WTC11 (cell line): ENCODE measurements at regions not wholly inside any gene's neighbourhood (a gene's known extent, or its start where the extent isn't known, plus 50 kb on each side); places are given as distances from the start of the nearest gene placed in this dataset.

Source experiments
- ATAC-seq: fragments of 200-7000 bp; cut with Tn5 transposase; 2 replicates; pipeline ENCODE4 v1.10.0; 2021; ENCODE audit warnings: mild to moderate bottlenecking, moderate library complexity
- CTCF ChIA-PET: fragments of 300-600 bp; sonication (Branson Sonifier 250); formaldehyde crosslinking; loops from one replicate; lab custom pipeline; 2021; ENCODE audit warnings: antibody characterized with exemption; lab: Charles Lee
- POLR2A ChIA-PET: fragments of 350-600 bp; sonication (Branson Sonifier 250); formaldehyde crosslinking; loops from one replicate; lab custom pipeline; 2021; ENCODE audit warnings: antibody characterized with exemption; lab: Charles Lee
- DNase-seq: peaks from one replicate; pipeline ENCODE4 v3.0.0; 2021; ENCODE audit warnings: low spot score
- H3K27ac Mint-ChIP-seq: 2 replicates; pipeline ENCODE4 v1.8.0; 2021; ENCODE audit warnings: mixed read lengths
- H3K27me3 Mint-ChIP-seq: 2 replicates; pipeline ENCODE4 v1.8.0; 2021; ENCODE audit warnings: low read depth, mild to moderate bottlenecking, moderate library complexity, mixed read lengths
- H3K36me3 Mint-ChIP-seq: 2 replicates; pipeline ENCODE4 v1.8.0; 2021; ENCODE audit warnings: mixed read lengths
- H3K4me1 Mint-ChIP-seq: 2 replicates; pipeline ENCODE4 v1.8.0; 2022; ENCODE audit warnings: mixed read lengths
- H3K4me3 Mint-ChIP-seq: 2 replicates; pipeline ENCODE4 v1.8.0; 2021; ENCODE audit warnings: mild to moderate bottlenecking, moderate library complexity, mixed read lengths
- H3K9me3 Mint-ChIP-seq: 2 replicates; pipeline ENCODE4 v1.8.0; 2021; ENCODE audit warnings: mixed read lengths
- CREB1 ChIP-seq: sonication (generic); formaldehyde crosslinking; IDR thresholded peaks from 2 replicates; pipeline ENCODE4 v1.8.0; 2023; ENCODE audit warnings: mild to moderate bottlenecking, missing genetic modification reagents
- CREM ChIP-seq: sonication (generic); formaldehyde crosslinking; IDR thresholded peaks from 2 replicates; pipeline ENCODE4 v1.8.1; 2022; ENCODE audit warnings: mild to moderate bottlenecking, missing genetic modification reagents, moderate library complexity
- GTF2I ChIP-seq: fragments of 250-450 bp; sonication (Bioruptor Pico); conservative IDR thresholded peaks from 2 replicates; pipeline ENCODE4 v1.4.0; 2021; ENCODE audit warnings: mild to moderate bottlenecking
- OVOL2 ChIP-seq: fragments of 250-450 bp; sonication (Bioruptor Pico); IDR thresholded peaks from 2 replicates; pipeline ENCODE4 v1.9.0; 2021; ENCODE audit warnings: mild to moderate bottlenecking, borderline replicate concordance
- SP1 ChIP-seq: sonication (generic); formaldehyde crosslinking; conservative IDR thresholded peaks from 2 replicates; pipeline ENCODE4 v1.8.1; 2022; ENCODE audit warnings: missing genetic modification reagents
- ZNF121 ChIP-seq: sonication (generic); formaldehyde crosslinking; IDR thresholded peaks from 2 replicates; pipeline ENCODE4 v1.8.0; 2023; ENCODE audit warnings: missing genetic modification reagents
- ZNF263 ChIP-seq: sonication (generic); formaldehyde crosslinking; IDR thresholded peaks from 2 replicates; pipeline ENCODE4 v1.8.1; 2022; ENCODE audit warnings: low read depth, mild to moderate bottlenecking, moderate library complexity, missing genetic modification reagents
- TF ChIP-seq, protein P1 (sequence below): sonication (generic); formaldehyde crosslinking; IDR thresholded peaks from 2 replicates; pipeline ENCODE4 v1.8.0; 2023; ENCODE audit warnings: mild to moderate bottlenecking, missing genetic modification reagents
- TF ChIP-seq, protein P2 (sequence below): sonication (generic); formaldehyde crosslinking; IDR thresholded peaks from 2 replicates; pipeline ENCODE4 v1.8.1; 2023; ENCODE audit warnings: mild to moderate bottlenecking, missing genetic modification reagents, borderline replicate concordance
- TF ChIP-seq, protein P3 (sequence below): sonication (generic); formaldehyde crosslinking; IDR thresholded peaks from 2 replicates; pipeline ENCODE4 v1.8.1; 2022; ENCODE audit warnings: low read depth, missing genetic modification reagents, borderline replicate concordance
- TF ChIP-seq, protein P4 (sequence below): sonication (generic); formaldehyde crosslinking; conservative IDR thresholded peaks from 2 replicates; pipeline ENCODE4 v1.8.1; 2023; ENCODE audit warnings: mild to moderate bottlenecking, low read depth, missing genetic modification reagents, moderate library complexity
- TF ChIP-seq, protein P5 (sequence below): sonication (generic); formaldehyde crosslinking; IDR thresholded peaks from 2 replicates; pipeline ENCODE4 v1.8.1; 2023; ENCODE audit warnings: mild to moderate bottlenecking, missing genetic modification reagents, moderate library complexity

DNA sequence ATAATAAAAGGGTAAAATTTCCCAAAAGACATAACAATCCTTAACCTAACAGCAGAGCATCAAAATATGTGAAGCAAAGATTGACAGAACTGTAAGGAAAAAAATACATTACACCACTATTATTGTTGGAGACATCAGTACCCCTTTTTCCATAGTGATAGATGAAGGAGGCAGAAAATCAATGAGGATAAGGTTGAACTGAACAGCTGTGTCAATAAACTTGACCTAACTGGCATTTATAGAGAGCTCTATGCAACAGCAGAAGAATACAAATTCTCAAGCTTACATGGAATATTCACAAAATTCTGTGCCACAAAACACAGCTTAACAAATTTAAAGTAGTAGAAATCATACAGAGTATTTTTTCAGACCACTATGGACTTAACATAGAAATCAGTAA, 195.0 kb upstream of the ELAC2 start (continued):
- TF ChIP-seq, protein P1, sequence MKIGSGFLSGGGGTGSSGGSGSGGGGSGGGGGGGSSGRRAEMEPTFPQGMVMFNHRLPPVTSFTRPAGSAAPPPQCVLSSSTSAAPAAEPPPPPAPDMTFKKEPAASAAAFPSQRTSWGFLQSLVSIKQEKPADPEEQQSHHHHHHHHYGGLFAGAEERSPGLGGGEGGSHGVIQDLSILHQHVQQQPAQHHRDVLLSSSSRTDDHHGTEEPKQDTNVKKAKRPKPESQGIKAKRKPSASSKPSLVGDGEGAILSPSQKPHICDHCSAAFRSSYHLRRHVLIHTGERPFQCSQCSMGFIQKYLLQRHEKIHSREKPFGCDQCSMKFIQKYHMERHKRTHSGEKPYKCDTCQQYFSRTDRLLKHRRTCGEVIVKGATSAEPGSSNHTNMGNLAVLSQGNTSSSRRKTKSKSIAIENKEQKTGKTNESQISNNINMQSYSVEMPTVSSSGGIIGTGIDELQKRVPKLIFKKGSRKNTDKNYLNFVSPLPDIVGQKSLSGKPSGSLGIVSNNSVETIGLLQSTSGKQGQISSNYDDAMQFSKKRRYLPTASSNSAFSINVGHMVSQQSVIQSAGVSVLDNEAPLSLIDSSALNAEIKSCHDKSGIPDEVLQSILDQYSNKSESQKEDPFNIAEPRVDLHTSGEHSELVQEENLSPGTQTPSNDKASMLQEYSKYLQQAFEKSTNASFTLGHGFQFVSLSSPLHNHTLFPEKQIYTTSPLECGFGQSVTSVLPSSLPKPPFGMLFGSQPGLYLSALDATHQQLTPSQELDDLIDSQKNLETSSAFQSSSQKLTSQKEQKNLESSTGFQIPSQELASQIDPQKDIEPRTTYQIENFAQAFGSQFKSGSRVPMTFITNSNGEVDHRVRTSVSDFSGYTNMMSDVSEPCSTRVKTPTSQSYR: no peak

DNA sequence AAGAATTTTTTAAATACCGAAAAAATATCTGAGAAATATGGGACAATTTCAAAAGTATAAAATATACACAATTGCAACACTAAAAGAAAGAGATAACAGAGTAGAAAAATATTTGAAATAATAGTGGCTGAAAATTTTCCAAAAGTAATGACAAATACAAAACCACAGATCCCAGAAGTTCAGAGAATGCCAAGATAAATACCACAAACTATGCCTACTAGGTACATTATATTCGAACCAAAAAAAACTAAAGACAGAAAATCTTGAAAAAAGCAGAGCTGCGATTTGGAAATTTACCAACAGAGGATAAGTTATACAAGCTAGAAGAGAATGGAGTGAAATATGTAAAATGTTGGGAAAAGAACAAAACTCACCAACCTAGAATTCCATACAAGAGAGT, 191.3 kb upstream of the ELAC2 start:
- H3K9me3 Mint-ChIP-seq: peaks cover 42% of the 10 kb centered on the region
- ChIA-PET CTCF (no interaction called here), POLR2A (no interaction called here)
- DNase-seq (no peak), ATAC-seq (no peak)
- no peak overlapping the region for H3K4me3 Mint-ChIP-seq
- H3K27ac Mint-ChIP-seq: no peak overlapping the region; the same call in 1 of the 2 replicates
- H3K36me3 Mint-ChIP-seq: peaks cover 3% of the 10 kb centered on the region; the same call in 1 of the 2 replicates
- no peaks in the 10 kb centered on the region; the same call in 1 of the 2 replicates for H3K27me3 Mint-ChIP-seq
- no peaks in the 10 kb centered on the region for H3K4me1 Mint-ChIP-seq
- no peak for TF ChIP-seq SP1 (CRISPR knock-in tag)
- TF ChIP-seq, protein P2, sequence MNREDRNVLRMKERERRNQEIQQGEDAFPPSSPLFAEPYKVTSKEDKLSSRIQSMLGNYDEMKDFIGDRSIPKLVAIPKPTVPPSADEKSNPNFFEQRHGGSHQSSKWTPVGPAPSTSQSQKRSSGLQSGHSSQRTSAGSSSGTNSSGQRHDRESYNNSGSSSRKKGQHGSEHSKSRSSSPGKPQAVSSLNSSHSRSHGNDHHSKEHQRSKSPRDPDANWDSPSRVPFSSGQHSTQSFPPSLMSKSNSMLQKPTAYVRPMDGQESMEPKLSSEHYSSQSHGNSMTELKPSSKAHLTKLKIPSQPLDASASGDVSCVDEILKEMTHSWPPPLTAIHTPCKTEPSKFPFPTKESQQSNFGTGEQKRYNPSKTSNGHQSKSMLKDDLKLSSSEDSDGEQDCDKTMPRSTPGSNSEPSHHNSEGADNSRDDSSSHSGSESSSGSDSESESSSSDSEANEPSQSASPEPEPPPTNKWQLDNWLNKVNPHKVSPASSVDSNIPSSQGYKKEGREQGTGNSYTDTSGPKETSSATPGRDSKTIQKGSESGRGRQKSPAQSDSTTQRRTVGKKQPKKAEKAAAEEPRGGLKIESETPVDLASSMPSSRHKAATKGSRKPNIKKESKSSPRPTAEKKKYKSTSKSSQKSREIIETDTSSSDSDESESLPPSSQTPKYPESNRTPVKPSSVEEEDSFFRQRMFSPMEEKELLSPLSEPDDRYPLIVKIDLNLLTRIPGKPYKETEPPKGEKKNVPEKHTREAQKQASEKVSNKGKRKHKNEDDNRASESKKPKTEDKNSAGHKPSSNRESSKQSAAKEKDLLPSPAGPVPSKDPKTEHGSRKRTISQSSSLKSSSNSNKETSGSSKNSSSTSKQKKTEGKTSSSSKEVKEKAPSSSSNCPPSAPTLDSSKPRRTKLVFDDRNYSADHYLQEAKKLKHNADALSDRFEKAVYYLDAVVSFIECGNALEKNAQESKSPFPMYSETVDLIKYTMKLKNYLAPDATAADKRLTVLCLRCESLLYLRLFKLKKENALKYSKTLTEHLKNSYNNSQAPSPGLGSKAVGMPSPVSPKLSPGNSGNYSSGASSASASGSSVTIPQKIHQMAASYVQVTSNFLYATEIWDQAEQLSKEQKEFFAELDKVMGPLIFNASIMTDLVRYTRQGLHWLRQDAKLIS (CRISPR knock-in tag): no peak

DNA sequence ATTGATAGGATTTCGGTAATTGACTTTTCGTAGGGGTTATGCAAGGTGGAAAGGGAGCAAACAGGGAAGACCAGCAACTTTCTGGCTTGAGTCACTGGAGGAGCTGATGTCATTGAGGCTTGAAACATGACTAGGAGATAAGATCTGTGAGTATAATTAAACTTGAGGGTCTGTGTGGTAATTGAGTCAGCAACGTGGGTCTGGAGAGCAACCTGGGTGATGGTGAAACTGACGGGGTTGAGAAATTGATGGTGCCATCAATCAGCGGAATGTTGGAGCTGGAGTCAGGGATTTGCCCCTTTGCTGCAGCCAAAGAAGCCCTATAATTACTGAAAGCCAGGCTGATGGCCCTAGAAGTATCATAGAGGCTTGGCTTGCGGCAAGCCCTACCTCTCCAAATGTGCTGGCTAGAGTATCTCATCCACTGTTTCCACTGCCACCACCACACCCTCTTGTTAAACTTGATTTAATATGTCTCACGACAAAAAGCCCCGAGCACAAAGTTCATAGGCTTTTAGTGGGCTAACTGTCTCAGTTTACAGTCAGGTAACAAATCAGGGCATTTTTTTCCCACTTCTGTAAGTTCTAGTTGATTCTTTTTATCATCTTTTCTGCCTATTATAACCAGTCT, 186.9 kb upstream of the ELAC2 start:
- no peak overlapping the region for H3K4me3 Mint-ChIP-seq
- ATAC-seq (no peak), DNase-seq (no peak)
- H3K4me1 Mint-ChIP-seq: no peaks in the 10 kb centered on the region
- TF ChIP-seq, protein P3, sequence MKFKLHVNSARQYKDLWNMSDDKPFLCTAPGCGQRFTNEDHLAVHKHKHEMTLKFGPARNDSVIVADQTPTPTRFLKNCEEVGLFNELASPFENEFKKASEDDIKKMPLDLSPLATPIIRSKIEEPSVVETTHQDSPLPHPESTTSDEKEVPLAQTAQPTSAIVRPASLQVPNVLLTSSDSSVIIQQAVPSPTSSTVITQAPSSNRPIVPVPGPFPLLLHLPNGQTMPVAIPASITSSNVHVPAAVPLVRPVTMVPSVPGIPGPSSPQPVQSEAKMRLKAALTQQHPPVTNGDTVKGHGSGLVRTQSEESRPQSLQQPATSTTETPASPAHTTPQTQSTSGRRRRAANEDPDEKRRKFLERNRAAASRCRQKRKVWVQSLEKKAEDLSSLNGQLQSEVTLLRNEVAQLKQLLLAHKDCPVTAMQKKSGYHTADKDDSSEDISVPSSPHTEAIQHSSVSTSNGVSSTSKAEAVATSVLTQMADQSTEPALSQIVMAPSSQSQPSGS: no peak
- no peak for TF ChIP-seq ZNF263 (CRISPR knock-in tag)
- TF ChIP-seq CREM: no peak
- no peak for TF ChIP-seq GTF2I (CRISPR knock-in tag)
- TF ChIP-seq CREB1 (CRISPR knock-in tag): no peak
- TF ChIP-seq, protein P4, sequence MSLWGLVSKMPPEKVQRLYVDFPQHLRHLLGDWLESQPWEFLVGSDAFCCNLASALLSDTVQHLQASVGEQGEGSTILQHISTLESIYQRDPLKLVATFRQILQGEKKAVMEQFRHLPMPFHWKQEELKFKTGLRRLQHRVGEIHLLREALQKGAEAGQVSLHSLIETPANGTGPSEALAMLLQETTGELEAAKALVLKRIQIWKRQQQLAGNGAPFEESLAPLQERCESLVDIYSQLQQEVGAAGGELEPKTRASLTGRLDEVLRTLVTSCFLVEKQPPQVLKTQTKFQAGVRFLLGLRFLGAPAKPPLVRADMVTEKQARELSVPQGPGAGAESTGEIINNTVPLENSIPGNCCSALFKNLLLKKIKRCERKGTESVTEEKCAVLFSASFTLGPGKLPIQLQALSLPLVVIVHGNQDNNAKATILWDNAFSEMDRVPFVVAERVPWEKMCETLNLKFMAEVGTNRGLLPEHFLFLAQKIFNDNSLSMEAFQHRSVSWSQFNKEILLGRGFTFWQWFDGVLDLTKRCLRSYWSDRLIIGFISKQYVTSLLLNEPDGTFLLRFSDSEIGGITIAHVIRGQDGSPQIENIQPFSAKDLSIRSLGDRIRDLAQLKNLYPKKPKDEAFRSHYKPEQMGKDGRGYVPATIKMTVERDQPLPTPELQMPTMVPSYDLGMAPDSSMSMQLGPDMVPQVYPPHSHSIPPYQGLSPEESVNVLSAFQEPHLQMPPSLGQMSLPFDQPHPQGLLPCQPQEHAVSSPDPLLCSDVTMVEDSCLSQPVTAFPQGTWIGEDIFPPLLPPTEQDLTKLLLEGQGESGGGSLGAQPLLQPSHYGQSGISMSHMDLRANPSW: no peak
- TF ChIP-seq, protein P2 (CRISPR knock-in tag): no peak
- no peak for TF ChIP-seq OVOL2 (CRISPR knock-in tag)
- TF ChIP-seq, protein P5, sequence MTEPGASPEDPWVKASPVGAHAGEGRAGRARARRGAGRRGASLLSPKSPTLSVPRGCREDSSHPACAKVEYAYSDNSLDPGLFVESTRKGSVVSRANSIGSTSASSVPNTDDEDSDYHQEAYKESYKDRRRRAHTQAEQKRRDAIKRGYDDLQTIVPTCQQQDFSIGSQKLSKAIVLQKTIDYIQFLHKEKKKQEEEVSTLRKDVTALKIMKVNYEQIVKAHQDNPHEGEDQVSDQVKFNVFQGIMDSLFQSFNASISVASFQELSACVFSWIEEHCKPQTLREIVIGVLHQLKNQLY (CRISPR knock-in tag): no peak
- no peak for TF ChIP-seq ZNF121 (CRISPR knock-in tag)
- peaks cover 3% of the 10 kb centered on the region; the same call in 1 of the 2 replicates for H3K36me3 Mint-ChIP-seq
- no peaks in the 10 kb centered on the region for H3K27me3 Mint-ChIP-seq
- peaks cover 26% of the 10 kb centered on the region for H3K9me3 Mint-ChIP-seq
- POLR2A ChIA-PET: no interaction called here
- H3K27ac Mint-ChIP-seq: no peak overlapping the region
- CTCF ChIA-PET: no interaction called here
